ENCODE measurements at regions not wholly inside any gene's neighbourhood (a gene's known extent, or its start where the extent isn't known, plus 50 kb on each side); places are given as distances from the start of the nearest gene placed in this dataset.

DNA sequence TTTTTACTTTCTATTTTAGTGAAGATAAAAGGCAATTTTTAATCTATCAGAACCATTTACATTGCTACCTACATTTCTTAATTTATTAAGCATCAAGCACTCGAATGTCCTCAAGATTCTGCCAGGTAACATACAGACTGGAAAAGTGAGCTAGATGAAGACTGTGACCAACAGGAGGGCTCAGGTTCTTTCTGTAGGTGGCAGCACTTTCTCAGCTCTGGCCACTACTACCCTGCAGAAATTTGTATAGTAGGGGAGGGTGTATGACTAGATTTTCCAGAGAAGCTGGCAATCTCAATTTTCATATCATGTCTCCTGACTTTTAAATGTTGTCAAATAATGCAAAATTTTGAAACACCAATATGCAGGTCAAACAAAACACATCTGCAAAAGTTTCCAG, 165.0 kb upstream of the SUCLG2 start:
- 15 to 55% methylated on average over 1 of the region's 1 CpG for WGBS, 2 donors
- TF ChIP-seq, protein P1, sequence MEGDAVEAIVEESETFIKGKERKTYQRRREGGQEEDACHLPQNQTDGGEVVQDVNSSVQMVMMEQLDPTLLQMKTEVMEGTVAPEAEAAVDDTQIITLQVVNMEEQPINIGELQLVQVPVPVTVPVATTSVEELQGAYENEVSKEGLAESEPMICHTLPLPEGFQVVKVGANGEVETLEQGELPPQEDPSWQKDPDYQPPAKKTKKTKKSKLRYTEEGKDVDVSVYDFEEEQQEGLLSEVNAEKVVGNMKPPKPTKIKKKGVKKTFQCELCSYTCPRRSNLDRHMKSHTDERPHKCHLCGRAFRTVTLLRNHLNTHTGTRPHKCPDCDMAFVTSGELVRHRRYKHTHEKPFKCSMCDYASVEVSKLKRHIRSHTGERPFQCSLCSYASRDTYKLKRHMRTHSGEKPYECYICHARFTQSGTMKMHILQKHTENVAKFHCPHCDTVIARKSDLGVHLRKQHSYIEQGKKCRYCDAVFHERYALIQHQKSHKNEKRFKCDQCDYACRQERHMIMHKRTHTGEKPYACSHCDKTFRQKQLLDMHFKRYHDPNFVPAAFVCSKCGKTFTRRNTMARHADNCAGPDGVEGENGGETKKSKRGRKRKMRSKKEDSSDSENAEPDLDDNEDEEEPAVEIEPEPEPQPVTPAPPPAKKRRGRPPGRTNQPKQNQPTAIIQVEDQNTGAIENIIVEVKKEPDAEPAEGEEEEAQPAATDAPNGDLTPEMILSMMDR (IDR thresholded peaks at IDR 0.05): peak in 1 of 4 experiments; percentile 12
- no peak for TF ChIP-seq EP300 (IDR thresholded peaks at IDR 0.05)
- no peak for DNase-seq

GRCh38 chr3:67809370-67809935, 155.0 kb upstream of the SUCLG2 start:
- Histone ChIP-seq H3K9me3 (no peaks in the 10 kb centered on the region), H3K36me3 (no peaks in the 10 kb centered on the region), H3K27ac (no peak overlapping the region), H3K4me3 (no peak overlapping the region), H3K4me1 (no peaks in the 10 kb centered on the region), H3K27me3 (no peaks in the 10 kb centered on the region)
- 83 to 93% methylated on average over 4 of the region's 4 CpGs for WGBS, 2 donors
- intact Hi-C loops (cut with DNase I): no loop called here
- no peak for DNase-seq
- TF ChIP-seq, protein P1 (IDR thresholded peaks at IDR 0.05): no peak
- TF ChIP-seq EP300 (IDR thresholded peaks at IDR 0.05) (no peak), POLR2AphosphoS5 (IDR thresholded peaks at IDR 0.05) (no peak), POLR2A (IDR thresholded peaks at IDR 0.05) (no peak)

More for the DNA sequence above, 165.0 kb upstream of the SUCLG2 start:
- Histone ChIP-seq H3K4me3 (no peak overlapping the region), H3K27me3 (no peaks in the 10 kb centered on the region), H3K27ac (no peak overlapping the region), H3K9me3 (peaks cover 0 to 2% (median 0%) of the 10 kb centered on the region in 4 donors), H3K36me3 (no peaks in the 10 kb centered on the region), H3K4me1 (no peaks in the 10 kb centered on the region)
- intact Hi-C loops (cut with DNase I): no loop called here

GRCh38 chr3:67808906-67809305, 154.5 kb upstream of the SUCLG2 start:
- H3K36me3 ChIP-seq: no peaks in the 10 kb centered on the region
- H3K4me3 ChIP-seq: no peak overlapping the region
- no peaks in the 10 kb centered on the region for H3K9me3 ChIP-seq
- 75 to 84% methylated on average over 3 of the region's 3 CpGs for WGBS, 2 donors
- intact Hi-C loops (cut with DNase I): no loop called here
- TF ChIP-seq, protein P1 (IDR thresholded peaks at IDR 0.05): no peak
- TF ChIP-seq POLR2AphosphoS5 (IDR thresholded peaks at IDR 0.05) (no peak), EP300 (IDR thresholded peaks at IDR 0.05) (no peak), POLR2A (IDR thresholded peaks at IDR 0.05) (no peak)
- H3K4me1 ChIP-seq: no peaks in the 10 kb centered on the region
- no peak overlapping the region for H3K27ac ChIP-seq
- H3K27me3 ChIP-seq: no peaks in the 10 kb centered on the region
- no peak for DNase-seq

- TF ChIP-seq POLR2A (IDR thresholded peaks at IDR 0.05) (no peak), POLR2AphosphoS5 (IDR thresholded peaks at IDR 0.05) (no peak), EP300 (IDR thresholded peaks at IDR 0.05) (no peak)
- TF ChIP-seq, protein P1 (IDR thresholded peaks at IDR 0.05): no peak
- Histone ChIP-seq H3K4me1 (no peaks in the 10 kb centered on the region), H3K4me3 (no peak overlapping the region), H3K27me3 (no peaks in the 10 kb centered on the region), H3K36me3 (no peaks in the 10 kb centered on the region), H3K27ac (no peak overlapping the region), H3K9me3 (peaks cover 0 to 2% (median 0%) of the 10 kb centered on the region in 4 donors)
- DNase-seq: no peak
- intact Hi-C loops (cut with DNase I): no loop called here
- 92% methylated on average over 3 of the region's 3 CpGs for WGBS, 2 donors
These were observed 150.2 kb upstream of the SUCLG2 start for GRCh38 chr3:67804578-67804977.

DNA sequence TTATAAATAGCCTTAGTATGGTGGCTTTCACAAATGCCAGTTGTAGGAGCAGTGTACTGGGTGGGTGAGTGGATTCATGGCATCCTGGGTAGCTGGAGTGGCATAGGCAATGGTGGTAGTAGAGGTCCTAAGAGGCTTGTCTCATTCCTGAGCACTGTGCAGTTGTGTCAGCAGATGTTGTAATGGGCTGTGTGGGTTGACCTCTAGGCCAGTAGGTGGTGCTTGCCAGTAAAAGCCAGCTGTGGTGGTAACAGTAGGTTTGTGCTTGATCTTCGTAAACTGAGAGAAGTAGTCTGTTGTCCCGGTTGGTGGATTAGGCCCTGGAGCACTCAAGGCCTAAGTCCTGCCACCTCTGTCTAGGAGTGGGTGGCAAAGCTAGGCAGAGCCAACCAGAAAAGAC, 149.7 kb upstream of the SUCLG2 start:
- Histone ChIP-seq H3K27me3 (no peaks in the 10 kb centered on the region), H3K27ac (no peak overlapping the region), H3K4me1 (no peaks in the 10 kb centered on the region), H3K4me3 (no peak overlapping the region), H3K36me3 (no peaks in the 10 kb centered on the region), H3K9me3 (peaks cover 0 to 2% (median 0%) of the 10 kb centered on the region in 4 donors)
- intact Hi-C loops (cut with DNase I): no loop called here
- DNase-seq: no peak
- 91 to 92% methylated on average over 2 of the region's 2 CpGs for WGBS, 2 donors
- TF ChIP-seq EP300 (IDR thresholded peaks at IDR 0.05) (no peak), POLR2AphosphoS5 (IDR thresholded peaks at IDR 0.05) (no peak), POLR2A (IDR thresholded peaks at IDR 0.05) (no peak)
- TF ChIP-seq, protein P1 (IDR thresholded peaks at IDR 0.05): no peak

All from sigmoid colon (tissue), 6 donors.